Left colon (tissue), 2 donors: ENCODE measurements at regions not wholly inside any gene's neighbourhood (a gene's known extent, or its start where the extent isn't known, plus 50 kb on each side); places are given as distances from the start of the nearest gene placed in this dataset.

Experiments used
- ATAC-seq: fragments of 200-7000 bp; cut with Tn5 transposase; one replicate; pipeline ENCODE4 v1.9.1; 2020; ENCODE audit warnings: mild to moderate bottlenecking, moderate library complexity
- DNase-seq, 2 donors: peaks; one replicate each; pipeline ENCODE4 v3.0.0-alpha.2; 2020
- intact Hi-C, 2 donors: fragments of 100-400 bp; cut with DNase I in 1 of 2; cut with micrococcal nuclease in 1 of 2; formaldehyde crosslinking; loops; one replicate each; pipeline versions ENCODE4 v1.11.2 to v1.14.0; 2022; cut with DNase I, micrococcal nuclease
- donor health status: DM: no; HTN: no; CAD: no.
- donor health status: DM: yes; HTN: yes; CAD: no.

- intact Hi-C loops, result no loop called here
- ATAC-seq (no peak), DNase-seq (no peak)
These were observed 557.2 kb downstream of the CPS1 start for GRCh38 chr2:211113334-211114175.

- intact Hi-C loops, result no loop called here
- ATAC-seq, result no peak
- no peak for DNase-seq
These were observed 558.5 kb downstream of the CPS1 start for GRCh38 chr2:211114826-211115455.

GRCh38 chr2:211117026-211117425 lies 560.6 kb downstream of the CPS1 start:
- intact Hi-C loops, result no loop called here
- ATAC-seq (no peak), DNase-seq (no peak)

GRCh38 chr2:211126256-211126655 lies 569.9 kb downstream of the CPS1 start:
- ATAC-seq (no peak), DNase-seq (no peak)
- intact Hi-C loops, result no loop called here

GRCh38 chr2:211127501-211127900 lies 571.1 kb downstream of the CPS1 start:
- no peak for ATAC-seq
- no peak for DNase-seq
- intact Hi-C loops, result no loop called here

- DNase-seq (no peak), ATAC-seq (no peak)
- intact Hi-C loops, result no loop called here
These were observed 571.9 kb downstream of the CPS1 start for GRCh38 chr2:211128287-211128686.

- intact Hi-C loops, result no loop called here
- ATAC-seq, result no peak
These were observed 573.4 kb downstream of the CPS1 start for GRCh38 chr2:211129798-211130197.

GRCh38 chr2:211132046-211132445 lies 575.6 kb downstream of the CPS1 start:
- intact Hi-C loops, result no loop called here
- DNase-seq (no peak), ATAC-seq (no peak)

More at GRCh38 chr2:211129798-211130197, 573.4 kb downstream of the CPS1 start:
- no peak for DNase-seq

GRCh38 chr2:211132573-211132972 lies 576.2 kb downstream of the CPS1 start:
- no peak for ATAC-seq
- DNase-seq, result no peak
- intact Hi-C loops, result no loop called here

GRCh38 chr2:211133766-211134165 lies 577.4 kb downstream of the CPS1 start:
- ATAC-seq (no peak), DNase-seq (no peak)
- intact Hi-C loops, result no loop called here

GRCh38 chr2:211138551-211138950 lies 582.2 kb downstream of the CPS1 start:
- intact Hi-C loops, result no loop called here
- ATAC-seq (no peak), DNase-seq (no peak)

- intact Hi-C loops, result no loop called here
- ATAC-seq (no peak), DNase-seq (no peak)
These were observed 585.2 kb downstream of the CPS1 start for GRCh38 chr2:211141646-211142045.

GRCh38 chr2:211144078-211144477 lies 587.7 kb downstream of the CPS1 start:
- ATAC-seq, result no peak
- DNase-seq, result no peak
- intact Hi-C loops, result no loop called here

GRCh38 chr2:211144974-211145665 lies 588.7 kb downstream of the CPS1 start:
- DNase-seq, result no peak
- ATAC-seq, result no peak
- intact Hi-C loops, result no loop called here

GRCh38 chr2:211149731-211150130 lies 593.3 kb downstream of the CPS1 start:
- no peak for DNase-seq
- intact Hi-C loops, result no loop called here
- no peak for ATAC-seq

GRCh38 chr2:211157211-211157610 lies 600.8 kb downstream of the CPS1 start:
- no peak for ATAC-seq
- no peak for DNase-seq
- intact Hi-C loops, result no loop called here

GRCh38 chr2:211157856-211158463 lies 601.6 kb downstream of the CPS1 start:
- DNase-seq, result peak; percentile 33 to 87
- intact Hi-C loops, result no loop called here

GRCh38 chr2:211159972-211160371 lies 603.6 kb downstream of the CPS1 start:
- no peak for DNase-seq
- intact Hi-C loops, result no loop called here
- no peak for ATAC-seq

More at GRCh38 chr2:211157856-211158463, 601.6 kb downstream of the CPS1 start:
- ATAC-seq, result peak; percentile 68

GRCh38 chr2:211161236-211161635 lies 604.8 kb downstream of the CPS1 start:
- no peak for DNase-seq
- intact Hi-C loops, result no loop called here
- ATAC-seq, result no peak

GRCh38 chr2:211162911-211163310 lies 606.5 kb downstream of the CPS1 start:
- intact Hi-C loops, result no loop called here
- ATAC-seq (no peak), DNase-seq (no peak)
